ENCODE measurements at regions not wholly inside any gene's neighbourhood (a gene's known extent, or its start where the extent isn't known, plus 50 kb on each side); places are given as distances from the start of the nearest gene placed in this dataset.

- no peak for DNase-seq (ENCODE audit: extremely low spot score)
- WGBS: 90% methylated on average over 2 of the region's 2 CpGs
- no peaks in the 10 kb centered on the region for H3K36me3 ChIP-seq (ENCODE audit: insufficient read depth)
- H3K27ac ChIP-seq (ENCODE audit: low read depth): no peak overlapping the region
- H3K4me1 ChIP-seq (ENCODE audit: insufficient read depth): no peaks in the 10 kb centered on the region
- H3K4me3 ChIP-seq (ENCODE audit: low read depth, low read length): no peak overlapping the region
Observed at GRCh38 chr6:132088150-132088549, 137.0 kb upstream of the CCN2 start.

DNA sequence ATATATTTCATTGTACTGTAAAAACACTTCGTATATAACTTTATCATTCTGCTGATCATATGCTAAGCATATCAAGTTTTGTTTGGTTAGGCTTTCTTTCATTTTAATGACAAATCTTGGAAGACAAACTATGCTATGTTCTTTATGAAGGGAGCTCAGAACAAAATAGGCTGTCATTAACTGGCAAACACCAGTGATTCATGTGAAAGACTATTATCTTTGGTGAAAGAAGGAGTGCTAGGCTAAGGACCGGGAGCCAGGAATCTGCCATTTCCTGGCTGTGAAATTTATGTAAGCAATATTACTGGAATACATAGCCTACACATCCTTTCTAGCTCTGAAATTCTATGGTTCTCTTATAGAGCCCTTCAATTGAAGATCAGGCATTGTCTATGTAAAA lies 136.2 kb upstream of the CCN2 start:
- peak; percentile 40 for DNase-seq (ENCODE audit: extremely low spot score)

DNA sequence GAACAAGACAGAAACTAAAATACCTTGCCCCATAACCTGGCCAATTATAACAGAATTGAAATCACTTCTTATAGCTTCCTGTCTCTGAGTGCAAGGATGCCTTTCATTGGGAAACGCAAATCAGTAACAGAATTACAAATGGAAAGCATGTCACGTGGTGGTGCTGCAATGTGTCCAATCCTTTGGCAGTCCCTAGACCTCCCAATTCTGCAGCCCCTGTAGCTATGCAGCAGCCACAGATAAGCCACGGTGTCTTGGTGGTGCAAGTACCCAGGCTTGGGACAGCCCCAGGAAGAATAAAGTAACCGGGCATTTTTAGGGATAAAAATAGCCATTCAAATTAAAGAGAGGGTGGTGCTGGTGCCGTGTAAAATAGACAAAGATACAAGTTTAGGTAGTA lies 134.6 kb upstream of the CCN2 start:
- Histone ChIP-seq H3K36me3 (ENCODE audit: insufficient read depth) (no peaks in the 10 kb centered on the region), H3K4me3 (ENCODE audit: low read depth, low read length) (no peak overlapping the region), H3K4me1 (ENCODE audit: insufficient read depth) (no peaks in the 10 kb centered on the region), H3K27ac (ENCODE audit: low read depth) (no peak overlapping the region)
- no peak for DNase-seq (ENCODE audit: extremely low spot score)
- 59% methylated on average over 5 of the region's 5 CpGs for WGBS

More for the DNA sequence above, 136.2 kb upstream of the CCN2 start:
- WGBS: 59% methylated on average over 2 of the region's 2 CpGs
- Histone ChIP-seq H3K4me3 (ENCODE audit: low read depth, low read length) (no peak overlapping the region), H3K36me3 (ENCODE audit: insufficient read depth) (no peaks in the 10 kb centered on the region), H3K4me1 (ENCODE audit: insufficient read depth) (no peaks in the 10 kb centered on the region), H3K27ac (ENCODE audit: low read depth) (no peak overlapping the region)

DNA sequence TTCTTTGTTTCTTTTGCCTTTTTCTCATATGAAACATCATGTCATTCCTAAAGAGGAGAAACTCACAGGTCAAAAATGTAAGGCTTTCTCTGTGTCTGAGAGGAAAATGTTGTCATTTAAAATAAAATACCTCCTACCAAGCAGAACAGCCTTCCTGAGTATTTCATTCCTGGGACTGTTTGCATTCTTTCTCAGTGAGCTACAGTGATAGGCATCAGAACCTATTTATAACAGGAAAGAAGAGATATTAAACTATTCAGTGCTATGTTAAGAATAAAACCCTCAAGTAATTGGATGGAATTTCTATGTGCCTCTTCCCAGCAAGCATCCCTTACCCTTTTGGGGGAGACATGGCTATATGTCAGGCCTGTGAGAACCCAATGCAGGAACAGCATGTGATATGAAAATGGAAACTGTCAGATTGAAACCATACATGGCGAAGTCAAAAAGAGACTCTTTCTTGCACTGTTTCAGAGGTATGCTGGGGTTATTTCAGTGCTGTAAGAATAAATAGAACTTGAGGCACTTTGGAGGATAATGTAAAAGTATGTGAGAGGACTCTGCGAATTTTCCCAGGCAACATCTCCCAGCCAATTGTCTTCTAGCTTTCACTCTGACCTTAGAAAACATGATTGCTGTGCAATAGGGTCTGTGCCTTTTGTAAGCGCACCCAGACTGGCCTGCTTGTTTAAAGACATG lies 133.8 kb upstream of the CCN2 start:
- Histone ChIP-seq H3K4me1 (ENCODE audit: insufficient read depth) (no peaks in the 10 kb centered on the region), H3K36me3 (ENCODE audit: insufficient read depth) (no peaks in the 10 kb centered on the region), H3K4me3 (ENCODE audit: low read depth, low read length) (no peak overlapping the region), H3K27ac (ENCODE audit: low read depth) (peak overlapping the region; percentile 30)
- WGBS: 46% methylated on average over 3 of the region's 3 CpGs
- peak; percentile 18 for DNase-seq (ENCODE audit: extremely low spot score)

DNA sequence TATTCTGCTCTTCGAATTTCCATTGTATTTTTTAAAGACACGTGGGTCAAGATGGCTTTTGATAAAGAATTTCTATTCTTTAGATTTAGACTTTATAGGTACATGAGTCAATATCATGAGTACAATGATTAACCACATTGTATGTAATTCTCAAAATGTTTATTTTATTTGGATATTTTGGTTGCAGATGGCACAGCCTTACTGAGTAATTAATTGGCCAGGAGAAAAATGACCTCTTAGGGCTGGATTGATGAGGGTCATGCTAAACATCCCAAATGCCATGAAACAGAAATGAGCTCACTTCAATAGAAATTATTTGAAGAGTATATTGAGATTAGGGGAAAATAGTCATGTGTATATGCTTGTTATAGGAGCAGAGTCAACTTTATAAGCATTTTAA lies 131.2 kb upstream of the CCN2 start:
- no peaks in the 10 kb centered on the region for H3K36me3 ChIP-seq (ENCODE audit: insufficient read depth)
- WGBS: 85% methylated on average over 2 of the region's 2 CpGs
- no peak for DNase-seq (ENCODE audit: extremely low spot score)

DNA sequence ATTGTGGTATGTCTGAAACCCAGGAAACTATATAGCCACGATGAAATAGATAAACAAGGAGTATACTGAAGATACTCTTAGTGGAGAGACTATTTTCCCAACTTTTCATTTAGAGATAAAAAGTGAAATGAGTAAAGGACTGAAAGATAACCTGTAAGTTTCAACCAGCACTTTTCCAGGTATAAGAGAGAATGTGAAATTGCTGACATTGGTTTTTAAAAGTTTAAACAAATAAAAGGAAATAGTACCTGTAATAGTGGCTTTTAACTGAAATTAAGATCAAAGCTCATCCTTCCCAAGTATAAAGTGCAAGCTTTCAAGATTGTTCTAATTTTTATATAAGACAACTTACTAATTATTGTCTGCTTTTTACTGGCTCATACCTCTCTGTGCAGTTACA lies 130.2 kb upstream of the CCN2 start:
- Histone ChIP-seq H3K4me3 (ENCODE audit: low read depth, low read length) (no peak overlapping the region), H3K4me1 (ENCODE audit: insufficient read depth) (no peaks in the 10 kb centered on the region), H3K36me3 (ENCODE audit: insufficient read depth) (no peaks in the 10 kb centered on the region), H3K27ac (ENCODE audit: low read depth) (no peak overlapping the region)
- 52% methylated on average over 1 of the region's 1 CpG for WGBS
- DNase-seq (ENCODE audit: extremely low spot score): no peak

More for the DNA sequence above, 131.2 kb upstream of the CCN2 start:
- no peak overlapping the region for H3K27ac ChIP-seq (ENCODE audit: low read depth)
- no peaks in the 10 kb centered on the region for H3K4me1 ChIP-seq (ENCODE audit: insufficient read depth)
- no peak overlapping the region for H3K4me3 ChIP-seq (ENCODE audit: low read depth, low read length)

DNA sequence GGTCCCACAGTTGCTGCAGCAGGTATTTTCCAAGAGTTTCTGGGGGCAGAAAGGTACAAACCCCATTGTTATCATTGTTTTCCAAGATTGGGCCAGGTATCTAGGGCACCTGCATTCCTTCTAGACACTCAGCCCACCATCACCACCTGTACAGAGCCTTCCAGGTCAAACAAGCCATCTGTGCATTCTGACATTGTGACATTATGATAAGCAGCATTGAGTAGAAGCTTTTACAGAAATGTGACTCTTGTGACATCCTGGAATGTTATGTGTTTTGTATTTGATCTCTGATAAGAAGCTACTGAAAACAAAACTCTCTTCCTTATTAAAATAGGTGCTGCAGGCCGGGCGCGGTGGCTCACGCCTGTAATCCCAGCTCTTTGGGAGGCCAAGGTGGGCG lies 128.1 kb upstream of the CCN2 start:
- Histone ChIP-seq H3K27ac (ENCODE audit: low read depth) (no peak overlapping the region), H3K36me3 (ENCODE audit: insufficient read depth) (no peaks in the 10 kb centered on the region), H3K4me1 (ENCODE audit: insufficient read depth) (no peaks in the 10 kb centered on the region), H3K4me3 (ENCODE audit: low read depth, low read length) (no peak overlapping the region)
- WGBS: 97% methylated on average over 5 of the region's 5 CpGs
- no peak for DNase-seq (ENCODE audit: extremely low spot score)

- no peaks in the 10 kb centered on the region for H3K36me3 ChIP-seq (ENCODE audit: insufficient read depth)
- no peak for DNase-seq (ENCODE audit: extremely low spot score)
- no peak overlapping the region for H3K4me3 ChIP-seq (ENCODE audit: low read depth, low read length)
- H3K4me1 ChIP-seq (ENCODE audit: insufficient read depth): no peaks in the 10 kb centered on the region
- 96% methylated on average over 3 of the region's 3 CpGs for WGBS
- H3K27ac ChIP-seq (ENCODE audit: low read depth): no peak overlapping the region
Observed at GRCh38 chr6:132076452-132076851, 125.3 kb upstream of the CCN2 start.

DNA sequence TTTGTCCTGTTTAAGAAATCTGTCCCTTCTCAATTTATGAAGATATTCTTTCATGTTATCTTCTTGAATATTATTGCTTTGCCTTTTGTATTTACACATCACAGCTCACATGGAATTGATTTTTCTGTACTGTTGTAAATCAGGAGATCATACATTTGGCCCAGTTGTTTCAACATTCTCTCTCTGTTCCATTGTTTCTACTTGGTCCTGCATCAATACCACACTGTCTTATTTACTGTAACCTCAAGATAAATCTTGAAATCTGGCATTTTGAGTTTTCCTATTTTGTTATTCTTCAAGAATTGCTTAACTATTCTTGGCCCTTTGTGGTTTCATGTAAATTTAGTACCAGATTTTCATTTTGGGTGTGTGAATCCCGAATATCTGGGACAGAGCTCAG lies 121.7 kb upstream of the CCN2 start:
- no peak for DNase-seq (ENCODE audit: extremely low spot score)
- Histone ChIP-seq H3K4me1 (ENCODE audit: insufficient read depth) (no peaks in the 10 kb centered on the region), H3K4me3 (ENCODE audit: low read depth, low read length) (no peak overlapping the region), H3K27ac (ENCODE audit: low read depth) (no peak overlapping the region), H3K36me3 (ENCODE audit: insufficient read depth) (no peaks in the 10 kb centered on the region)
- 83% methylated on average over 1 of the region's 1 CpG for WGBS

DNA sequence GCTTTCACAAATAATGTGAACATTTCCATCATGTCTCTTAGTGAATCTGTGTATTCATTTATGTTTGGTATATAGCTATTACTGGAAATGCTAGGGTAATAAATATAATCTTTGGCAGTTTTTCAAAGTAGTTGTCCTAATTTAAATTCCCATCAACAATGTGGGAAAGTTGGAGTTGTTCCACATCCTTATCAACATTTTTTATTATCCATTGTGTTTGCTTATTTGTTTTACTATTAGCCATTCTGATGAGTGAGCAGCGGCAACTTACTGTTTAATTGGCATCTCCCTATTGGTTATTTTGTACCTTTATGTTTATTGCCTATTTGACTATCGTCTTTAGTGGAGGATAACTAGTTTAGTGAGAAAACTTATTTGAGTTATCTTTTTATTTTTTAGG lies 121.1 kb upstream of the CCN2 start:
- Histone ChIP-seq H3K27ac (ENCODE audit: low read depth) (no peak overlapping the region), H3K4me3 (ENCODE audit: low read depth, low read length) (no peak overlapping the region), H3K4me1 (ENCODE audit: insufficient read depth) (no peaks in the 10 kb centered on the region), H3K36me3 (ENCODE audit: insufficient read depth) (no peaks in the 10 kb centered on the region)
- no peak for DNase-seq (ENCODE audit: extremely low spot score)
- 84% methylated on average over 2 of the region's 2 CpGs for WGBS

DNA sequence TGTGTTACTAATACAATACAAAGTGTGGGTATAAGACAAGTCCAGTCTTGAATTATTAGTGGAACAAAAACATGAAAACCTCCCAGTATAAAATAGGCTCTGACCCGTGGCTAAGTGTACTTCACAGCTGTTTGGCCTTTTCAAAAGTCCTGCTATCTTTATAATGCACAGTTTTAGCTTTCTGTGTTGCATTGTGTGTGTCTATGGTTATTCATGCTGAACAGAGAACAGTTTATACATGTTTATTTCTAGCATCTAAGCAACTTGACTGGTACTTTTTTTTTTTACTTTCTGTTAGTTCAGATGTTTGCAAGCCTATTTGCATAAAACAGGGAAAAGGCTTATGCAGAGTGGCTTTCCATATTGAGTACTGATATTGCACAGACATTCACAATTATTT lies 119.2 kb upstream of the CCN2 start:
- H3K4me1 ChIP-seq (ENCODE audit: insufficient read depth): no peaks in the 10 kb centered on the region
- no peak overlapping the region for H3K4me3 ChIP-seq (ENCODE audit: low read depth, low read length)
- H3K27ac ChIP-seq (ENCODE audit: low read depth): no peak overlapping the region
- 8% methylated on average over 1 of the region's 1 CpG for WGBS
- no peak for DNase-seq (ENCODE audit: extremely low spot score)
- no peaks in the 10 kb centered on the region for H3K36me3 ChIP-seq (ENCODE audit: insufficient read depth)

- DNase-seq (ENCODE audit: extremely low spot score): no peak
- Histone ChIP-seq H3K4me1 (ENCODE audit: insufficient read depth) (no peaks in the 10 kb centered on the region), H3K4me3 (ENCODE audit: low read depth, low read length) (no peak overlapping the region), H3K27ac (ENCODE audit: low read depth) (no peak overlapping the region), H3K36me3 (ENCODE audit: insufficient read depth) (no peaks in the 10 kb centered on the region)
- WGBS: 87% methylated on average over 3 of the region's 3 CpGs
Observed at GRCh38 chr6:132068766-132069165, 117.6 kb upstream of the CCN2 start.

- no peak for DNase-seq (ENCODE audit: extremely low spot score)
- Histone ChIP-seq H3K4me3 (ENCODE audit: low read depth, low read length) (no peak overlapping the region), H3K36me3 (ENCODE audit: insufficient read depth) (no peaks in the 10 kb centered on the region), H3K4me1 (ENCODE audit: insufficient read depth) (no peaks in the 10 kb centered on the region), H3K27ac (ENCODE audit: low read depth) (no peak overlapping the region)
- 29% methylated on average over 4 of the region's 4 CpGs for WGBS
Observed at GRCh38 chr6:132067286-132067685, 116.1 kb upstream of the CCN2 start.

- no peaks in the 10 kb centered on the region for H3K36me3 ChIP-seq (ENCODE audit: insufficient read depth)
- 90% methylated on average over 2 of the region's 2 CpGs for WGBS
- no peaks in the 10 kb centered on the region for H3K4me1 ChIP-seq (ENCODE audit: insufficient read depth)
Observed at GRCh38 chr6:132065556-132065955, 114.4 kb upstream of the CCN2 start.

DNA sequence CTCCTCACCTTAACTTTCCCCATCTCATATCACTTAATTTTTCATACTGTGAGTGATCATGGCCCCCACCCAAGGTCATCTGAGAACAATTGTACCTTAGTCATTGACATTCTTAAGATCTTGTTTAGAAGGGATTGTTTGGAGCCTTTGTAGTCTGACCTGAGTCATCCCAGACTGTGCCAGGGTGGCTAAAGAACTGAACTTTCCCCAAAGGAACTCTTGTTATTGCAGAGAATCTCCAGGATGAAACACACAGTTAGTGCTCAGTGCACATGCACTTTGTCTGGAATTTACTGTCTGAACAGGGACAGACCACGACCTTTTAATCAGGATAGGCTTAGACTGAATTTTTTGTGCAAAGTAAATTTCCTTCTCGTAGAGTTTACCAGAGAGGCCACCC lies 112.6 kb upstream of the CCN2 start:
- DNase-seq (ENCODE audit: extremely low spot score): no peak
- H3K27ac ChIP-seq (ENCODE audit: low read depth): no peak overlapping the region
- WGBS: 44% methylated on average over 2 of the region's 2 CpGs

More at GRCh38 chr6:132065556-132065955, 114.4 kb upstream of the CCN2 start:
- no peak for DNase-seq (ENCODE audit: extremely low spot score)
- Histone ChIP-seq H3K27ac (ENCODE audit: low read depth) (no peak overlapping the region), H3K4me3 (ENCODE audit: low read depth, low read length) (no peak overlapping the region)

More for the DNA sequence above, 112.6 kb upstream of the CCN2 start:
- H3K4me1 ChIP-seq (ENCODE audit: insufficient read depth): no peaks in the 10 kb centered on the region
- no peaks in the 10 kb centered on the region for H3K36me3 ChIP-seq (ENCODE audit: insufficient read depth)
- no peak overlapping the region for H3K4me3 ChIP-seq (ENCODE audit: low read depth, low read length)

Measured in urinary bladder (tissue), 3 donors.